ENCODE measurements at regions not wholly inside any gene's neighbourhood (a gene's known extent, or its start where the extent isn't known, plus 50 kb on each side); places are given as distances from the start of the nearest gene placed in this dataset.

DNA sequence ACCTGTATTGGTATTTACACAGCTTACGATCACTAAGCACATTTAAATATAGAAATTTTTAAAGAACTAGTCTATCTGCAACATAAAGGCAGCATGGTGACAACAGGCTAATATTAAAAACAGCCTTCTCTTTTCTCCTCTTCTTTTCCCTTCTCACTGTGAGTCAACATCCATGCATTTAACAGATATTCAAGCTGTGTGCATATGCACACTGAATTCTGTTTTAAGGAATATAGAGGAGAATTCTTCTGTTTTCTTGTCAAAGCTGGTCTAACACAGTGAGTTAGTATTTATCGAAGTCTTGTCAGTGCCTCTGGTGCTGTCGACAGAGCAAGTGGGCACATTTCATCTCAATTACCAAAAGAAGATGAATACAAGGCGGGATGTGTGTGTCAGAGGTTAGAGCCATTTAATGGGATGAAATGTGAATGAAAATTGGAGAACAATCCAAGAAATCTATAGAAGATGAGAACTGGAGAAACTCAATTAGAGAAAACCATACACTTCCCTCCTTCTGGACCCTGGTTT lies 282.3 kb downstream of the FAT3 start:
- Histone ChIP-seq H3K56ac (replicated peaks; ENCODE audit: insufficient read length, low read depth, low read length) (no peak overlapping the region), H4K8ac (ENCODE audit: extremely low read depth, insufficient read depth, low read length) (no peak overlapping the region), H2BK20ac (ENCODE audit: low read length) (no peak overlapping the region), H3K23ac (ENCODE audit: insufficient read length) (no peak overlapping the region), H3K27ac (ENCODE audit: low read depth, low read length) (no peak overlapping the region), H2BK5ac (ENCODE audit: low read depth, low read length) (no peak overlapping the region), H4K20me1 (replicated peaks in 1 of 2; ENCODE audit: control insufficient read depth in 1 of 2, insufficient read depth in 2 of 2, low read length in 2 of 2) (no peaks in the 10 kb centered on the region), H3K79me1 (ENCODE audit: low read depth, low read length) (no peaks in the 10 kb centered on the region), H3K27me3 (replicated peaks in 1 of 4; ENCODE audit: control insufficient read depth in 3 of 4, extremely low read depth in 1 of 4, insufficient read depth in 3 of 4, low read length in 3 of 4) (no peaks in the 10 kb centered on the region), H3K14ac (ENCODE audit: insufficient read length) (no peak overlapping the region), H3K23me2 (ENCODE audit: low read depth, low read length) (no peaks in the 10 kb centered on the region), H2AFZ (ENCODE audit: low read length) (no peak overlapping the region), H3K18ac (ENCODE audit: extremely low read depth, low read length) (no peak overlapping the region), H3K36me3 (ENCODE audit: control insufficient read depth in 2 of 4, insufficient read depth in 4 of 4, low read length in 3 of 4) (no peaks in the 10 kb centered on the region), H2BK120ac (replicated peaks; ENCODE audit: low read depth, low read length) (no peak overlapping the region), H2BK12ac (ENCODE audit: low read depth, low read length) (no peak overlapping the region), H3K4me2 (ENCODE audit: insufficient read depth in 1 of 2, low read depth in 2 of 2, low read length in 2 of 2) (no peak overlapping the region; a peak in 1 of 4 replicates), H3K4ac (replicated peaks; ENCODE audit: insufficient read length, low read depth, low read length) (no peak overlapping the region), H3K4me1 (replicated peaks in 1 of 4; ENCODE audit: control insufficient read depth in 3 of 4, insufficient read depth in 4 of 4, low read length in 3 of 4) (peaks cover 0 to 15% (median 10%) of the 10 kb centered on the region in 4 experiments; a peak in 4 of 7 replicates), H4K5ac (ENCODE audit: insufficient read length, low read depth, low read length) (peak overlapping the region; percentile 38), H3K4me3 (ENCODE audit: extremely low read depth in 1 of 4, insufficient read depth in 2 of 4, low read depth in 3 of 4, low read length in 4 of 4) (no peak overlapping the region), H2AK5ac (ENCODE audit: low read depth, low read length) (no peak overlapping the region), H2BK15ac (ENCODE audit: low read length) (no peak overlapping the region), H3K9ac (replicated peaks in 1 of 4; ENCODE audit: extremely low read depth in 1 of 4, low read depth in 3 of 4, low read length in 3 of 4) (no peak overlapping the region), H4K91ac (replicated peaks; ENCODE audit: insufficient read length, low read length) (no peak overlapping the region), H3K79me2 (ENCODE audit: control insufficient read depth in 1 of 2, insufficient read depth in 2 of 2, low read length in 2 of 2) (0 out of 4 replicates have a peak, but pooled peaks cover 0 to 3% of the 10 kb centered on the region in 2 experiments), H3K9me3 (ENCODE audit: insufficient read depth in 2 of 2, low read depth in 1 of 2, low read length in 1 of 2) (no peaks in the 10 kb centered on the region)
- 69% methylated on average over 4 of the region's 4 CpGs; no CpG with 5 or more reads in 1 of the 2 experiments for WGBS, 2 experiments (ENCODE audit: extremely low coverage in 1 of 2, insufficient coverage in 1 of 2, insufficient read length in 1 of 2, insufficient replicate concordance in 2 of 2, low coverage in 1 of 2, low lambda C conversion rate in 2 of 2, missing lambda C conversion rate in 1 of 2)
- CTCF ChIA-PET (ENCODE audit: partially characterized antibody), result no interaction called here
- FAIRE-seq (no peak), DNase-seq (ENCODE audit: low read depth in 1 of 2, low spot score in 2 of 2) (no peak)
- POLR2A ChIA-PET (ENCODE audit: partially characterized antibody), result no interaction called here
- TF ChIP-seq TBP (IDR thresholded peaks at IDR 0.05; ENCODE audit: low read depth, low read length) (no peak), POU5F1 (IDR thresholded peaks at IDR 0.05; ENCODE audit: low read depth, low read length) (no peak), TAF1 (IDR thresholded peaks at IDR 0.05; ENCODE audit: low read depth, low read length) (no peak), BRCA1 (IDR thresholded peaks at IDR 0.05; ENCODE audit: low read depth, low read length) (no peak), SUZ12 (IDR thresholded peaks at IDR 0.05; ENCODE audit: low read length) (no peak), PHF8 (conservative IDR thresholded peaks at IDR 0.05; ENCODE audit: low read depth, low read length) (no peak), CTBP2 (IDR thresholded peaks at IDR 0.05; ENCODE audit: borderline replicate concordance, insufficient read depth, insufficient read length, low read length) (no peak), TAF7 (optimal IDR thresholded peaks at IDR 0.05; ENCODE audit: borderline replicate concordance, low read depth, low read length) (no peak), CEBPB (IDR thresholded peaks at IDR 0.05; ENCODE audit: low read depth, low read length) (no peak), RFX5 (IDR thresholded peaks at IDR 0.05; ENCODE audit: borderline replicate concordance, low read depth, low read length) (no peak), EP300 (IDR thresholded peaks at IDR 0.05; ENCODE audit: borderline replicate concordance in 1 of 2, low read depth in 2 of 2, low read length in 2 of 2) (no peak)
- TF ChIP-seq, protein P1, sequence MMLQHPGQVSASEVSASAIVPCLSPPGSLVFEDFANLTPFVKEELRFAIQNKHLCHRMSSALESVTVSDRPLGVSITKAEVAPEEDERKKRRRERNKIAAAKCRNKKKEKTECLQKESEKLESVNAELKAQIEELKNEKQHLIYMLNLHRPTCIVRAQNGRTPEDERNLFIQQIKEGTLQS (IDR thresholded peaks at IDR 0.05; ENCODE audit: insufficient read depth, low read depth, low read length), result no peak
